Osteocyte (in vitro differentiated cells): ENCODE measurements at regions not wholly inside any gene's neighbourhood (a gene's known extent, or its start where the extent isn't known, plus 50 kb on each side); places are given as distances from the start of the nearest gene placed in this dataset.

Experiments used
- DNase-seq: peaks from one replicate; pipeline ENCODE4 v3.0.0; 2021; ENCODE audit warnings: mixed read lengths; ENCODE audit not compliant: unreplicated experiment; ENCODE audit errors: extremely low spot score
- H3K27ac Mint-ChIP-seq: one replicate; pipeline ENCODE4 v1.8.0; 2021; ENCODE audit warnings: mild to moderate bottlenecking, mixed read lengths; ENCODE audit not compliant: unreplicated experiment
- H3K27me3 Mint-ChIP-seq: one replicate; pipeline ENCODE4 v1.8.0; 2021; ENCODE audit warnings: mixed read lengths; ENCODE audit not compliant: unreplicated experiment
- H3K36me3 Mint-ChIP-seq: one replicate; pipeline ENCODE4 v1.8.0; 2021; ENCODE audit warnings: mixed read lengths; ENCODE audit not compliant: unreplicated experiment
- H3K4me1 Mint-ChIP-seq: one replicate; pipeline ENCODE4 v1.8.0; 2021; ENCODE audit warnings: mixed read lengths; ENCODE audit not compliant: unreplicated experiment
- H3K4me3 Mint-ChIP-seq: one replicate; pipeline ENCODE4 v1.8.0; 2021; ENCODE audit warnings: mild to moderate bottlenecking, moderate library complexity, mixed read lengths; ENCODE audit not compliant: unreplicated experiment
- H3K9me3 Mint-ChIP-seq: one replicate; pipeline ENCODE4 v1.8.0; 2021; ENCODE audit warnings: mixed read lengths; ENCODE audit not compliant: unreplicated experiment
- TF ChIP-seq, protein P1 (sequence below): fragments of 200-600 bp; sonication (generic); IDR thresholded peaks from 2 replicates; pipeline ENCODE4 v1.5.0; 2021; ENCODE audit warnings: antibody characterized with exemption, mild to moderate bottlenecking, moderate library complexity

DNA sequence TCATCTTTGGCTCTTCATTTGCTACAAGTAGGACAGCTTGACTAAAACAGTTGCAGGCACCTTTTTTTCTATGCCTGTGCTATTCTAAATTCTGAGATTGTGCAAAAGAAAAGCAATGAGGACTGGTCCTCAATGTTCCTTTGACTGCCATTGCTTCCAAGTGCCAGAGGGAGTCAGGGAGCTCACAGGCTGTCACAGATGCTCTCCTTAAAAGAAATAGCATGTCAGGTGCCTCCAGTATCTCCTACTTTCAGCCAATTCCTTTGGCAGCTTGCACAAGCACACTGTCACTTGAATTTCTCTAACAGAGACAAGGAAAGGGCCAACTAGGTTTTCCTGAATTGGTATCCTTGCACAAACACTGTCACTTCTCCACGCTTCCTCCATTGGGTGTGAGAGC lies 228.2 kb downstream of the ADGRA3 start:
- Mint-ChIP-seq H3K27me3 (peaks cover 3% of the 10 kb centered on the region), H3K27ac (no peak overlapping the region), H3K4me3 (no peak overlapping the region), H3K36me3 (no peaks in the 10 kb centered on the region), H3K4me1 (no peaks in the 10 kb centered on the region), H3K9me3 (peaks cover 4% of the 10 kb centered on the region)
- no peak for DNase-seq
- TF ChIP-seq, protein P1, sequence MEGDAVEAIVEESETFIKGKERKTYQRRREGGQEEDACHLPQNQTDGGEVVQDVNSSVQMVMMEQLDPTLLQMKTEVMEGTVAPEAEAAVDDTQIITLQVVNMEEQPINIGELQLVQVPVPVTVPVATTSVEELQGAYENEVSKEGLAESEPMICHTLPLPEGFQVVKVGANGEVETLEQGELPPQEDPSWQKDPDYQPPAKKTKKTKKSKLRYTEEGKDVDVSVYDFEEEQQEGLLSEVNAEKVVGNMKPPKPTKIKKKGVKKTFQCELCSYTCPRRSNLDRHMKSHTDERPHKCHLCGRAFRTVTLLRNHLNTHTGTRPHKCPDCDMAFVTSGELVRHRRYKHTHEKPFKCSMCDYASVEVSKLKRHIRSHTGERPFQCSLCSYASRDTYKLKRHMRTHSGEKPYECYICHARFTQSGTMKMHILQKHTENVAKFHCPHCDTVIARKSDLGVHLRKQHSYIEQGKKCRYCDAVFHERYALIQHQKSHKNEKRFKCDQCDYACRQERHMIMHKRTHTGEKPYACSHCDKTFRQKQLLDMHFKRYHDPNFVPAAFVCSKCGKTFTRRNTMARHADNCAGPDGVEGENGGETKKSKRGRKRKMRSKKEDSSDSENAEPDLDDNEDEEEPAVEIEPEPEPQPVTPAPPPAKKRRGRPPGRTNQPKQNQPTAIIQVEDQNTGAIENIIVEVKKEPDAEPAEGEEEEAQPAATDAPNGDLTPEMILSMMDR: no peak

DNA sequence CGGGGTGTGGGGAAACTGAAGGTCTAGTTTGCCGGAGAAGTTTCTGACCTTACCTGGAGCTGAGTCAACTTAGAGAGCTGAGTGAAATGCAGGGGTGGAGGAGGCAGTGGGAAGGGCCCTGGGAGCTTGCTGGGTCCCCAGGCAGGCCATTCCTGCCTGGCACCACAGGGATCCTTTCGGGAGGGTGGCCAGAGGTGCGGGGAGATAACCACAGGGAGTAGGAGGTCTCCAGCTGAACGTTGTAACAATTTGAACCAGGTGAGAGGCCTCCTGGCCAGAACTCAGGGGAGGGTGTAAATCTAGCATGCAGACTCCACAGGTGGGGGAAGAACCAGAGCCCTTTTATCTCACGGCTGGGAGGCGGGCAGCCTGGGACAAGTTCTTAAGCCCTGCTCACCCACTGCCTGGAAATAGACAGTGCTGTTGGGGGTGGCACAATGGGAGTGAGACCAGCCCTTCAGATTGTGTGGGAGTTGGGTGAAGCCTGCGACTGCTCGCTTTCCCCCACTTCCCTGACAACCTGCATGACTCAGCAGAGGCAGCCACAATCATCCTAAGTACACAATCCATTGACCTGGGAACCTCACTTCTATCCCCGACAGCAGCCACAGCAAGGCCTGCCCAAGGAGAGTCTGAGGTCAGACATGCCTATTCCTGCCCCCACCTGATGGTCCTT lies 247.4 kb downstream of the ADGRA3 start:
- DNase-seq: no peak
- peaks cover 6% of the 10 kb centered on the region for H3K27me3 Mint-ChIP-seq
- H3K4me1 Mint-ChIP-seq: no peaks in the 10 kb centered on the region
- no peaks in the 10 kb centered on the region for H3K9me3 Mint-ChIP-seq
- H3K36me3 Mint-ChIP-seq: no peaks in the 10 kb centered on the region
- TF ChIP-seq, protein P1: no peak
- no peak overlapping the region for H3K27ac Mint-ChIP-seq
- H3K4me3 Mint-ChIP-seq: no peak overlapping the region

DNA sequence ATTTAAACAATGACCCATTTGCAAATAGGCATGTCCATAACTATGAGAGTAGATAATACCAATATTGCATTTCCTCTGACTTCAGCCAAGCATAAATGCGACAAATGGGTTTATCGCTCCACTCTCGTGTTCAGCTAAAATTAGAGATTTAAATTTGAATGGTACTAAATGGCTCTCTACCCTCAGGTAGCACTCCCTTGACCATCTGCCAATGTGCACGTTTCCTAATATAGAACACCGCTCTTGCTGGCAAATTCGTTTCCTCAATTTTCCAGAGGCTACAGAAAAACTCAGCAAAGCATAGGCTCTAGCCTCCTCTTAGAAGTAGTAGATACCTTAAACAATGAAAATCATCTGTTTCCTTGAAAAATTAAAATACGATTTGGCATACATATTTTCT lies 251.6 kb downstream of the ADGRA3 start:
- H3K36me3 Mint-ChIP-seq: no peaks in the 10 kb centered on the region
- no peak overlapping the region for H3K27ac Mint-ChIP-seq
- no peak overlapping the region for H3K4me3 Mint-ChIP-seq
- no peaks in the 10 kb centered on the region for H3K9me3 Mint-ChIP-seq
- DNase-seq: no peak
- no peaks in the 10 kb centered on the region for H3K27me3 Mint-ChIP-seq
- H3K4me1 Mint-ChIP-seq: no peaks in the 10 kb centered on the region
- TF ChIP-seq, protein P1: no peak

DNA sequence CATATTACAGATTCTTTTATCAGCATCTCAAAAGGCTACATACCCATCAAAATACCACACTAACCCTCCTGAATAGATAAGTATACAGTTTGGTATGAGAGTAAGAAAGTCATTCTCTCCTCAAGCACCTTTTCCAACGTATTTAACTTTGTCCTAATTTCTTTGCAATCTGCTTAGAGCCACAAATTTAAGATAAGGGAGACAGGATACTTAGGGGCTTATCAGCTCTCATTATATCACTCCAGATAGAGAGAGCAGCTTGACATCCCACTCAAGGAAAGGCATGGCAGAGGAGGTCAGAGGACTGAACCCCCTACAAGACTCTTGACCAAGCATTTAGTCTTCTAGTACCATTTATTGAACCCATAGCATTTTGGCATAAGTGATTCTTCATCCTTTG lies 262.4 kb downstream of the ADGRA3 start:
- Mint-ChIP-seq H3K27ac (no peak overlapping the region), H3K27me3 (peaks cover 9% of the 10 kb centered on the region), H3K4me3 (no peak overlapping the region), H3K9me3 (no peaks in the 10 kb centered on the region), H3K36me3 (no peaks in the 10 kb centered on the region), H3K4me1 (no peaks in the 10 kb centered on the region)
- no peak for DNase-seq
- TF ChIP-seq, protein P1: no peak

DNA sequence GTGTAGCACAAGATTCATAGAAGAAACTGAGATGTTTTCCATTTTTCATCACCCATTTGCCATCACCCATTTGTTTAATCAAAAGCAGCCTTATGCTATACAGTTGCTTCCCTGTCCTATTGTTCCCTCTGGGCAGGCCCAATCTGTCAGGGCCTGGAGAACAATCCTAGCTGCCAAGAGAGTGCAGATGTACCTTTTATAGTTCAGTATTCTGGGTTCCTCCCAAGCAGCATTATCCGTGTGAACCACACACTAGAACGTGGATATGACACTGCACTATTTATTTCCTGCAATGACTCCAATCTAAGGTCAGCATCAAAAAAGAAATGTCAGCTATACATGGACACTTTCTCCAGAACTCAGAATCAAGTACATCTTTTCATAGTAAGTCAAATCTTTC lies 269.0 kb downstream of the ADGRA3 start:
- H3K4me1 Mint-ChIP-seq: no peaks in the 10 kb centered on the region

More for the DNA sequence above, 269.0 kb downstream of the ADGRA3 start:
- peaks cover 12% of the 10 kb centered on the region for H3K27me3 Mint-ChIP-seq
- DNase-seq: no peak
- H3K4me3 Mint-ChIP-seq: no peak overlapping the region
- no peaks in the 10 kb centered on the region for H3K36me3 Mint-ChIP-seq
- TF ChIP-seq, protein P1: no peak
- H3K27ac Mint-ChIP-seq: no peak overlapping the region
- no peaks in the 10 kb centered on the region for H3K9me3 Mint-ChIP-seq
